Stimulated activated CD8-positive, alpha-beta memory T cell treated with anti-CD3 and anti-CD28 coated beads, Interleukin-15, amount 100 ng/mL, for 4 hours (primary cell): ENCODE measurements at regions not wholly inside any gene's neighbourhood (a gene's known extent, or its start where the extent isn't known, plus 50 kb on each side); places are given as distances from the start of the nearest gene placed in this dataset.
"Not testable (repeated sequence)": the region's sequence is repeated elsewhere in the genome, so short reads cannot be mapped to it uniquely, and the experiment has no call there.

Experiments used
- DNase-seq, 2 donors: peaks; one replicate each; pipeline ENCODE4 v3.0.0-alpha.2; 2020; ENCODE audit warnings: low read depth in 2 of 2

- no peak for DNase-seq
Observed at GRCh38 chr10:6877722-6878392, 297.8 kb upstream of the PRKCQ start.

DNA sequence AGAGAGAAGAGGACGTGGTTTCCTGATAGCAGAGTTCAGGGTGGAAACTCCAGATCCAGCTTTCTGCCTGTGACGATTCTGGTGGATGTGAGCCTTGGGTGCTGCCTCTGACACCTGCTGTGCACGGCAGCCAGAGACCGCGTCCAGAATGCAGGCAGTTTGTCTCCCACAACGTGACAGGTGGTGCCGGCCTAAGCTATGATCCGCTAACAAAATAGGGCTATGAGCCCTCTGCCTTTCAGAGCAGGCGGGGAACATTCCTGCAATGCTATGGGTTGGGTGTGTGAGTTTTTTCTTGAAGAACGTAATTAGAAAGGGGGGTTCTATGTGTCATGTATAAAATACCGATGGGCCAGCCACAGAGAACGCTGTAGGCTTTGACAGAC is 297.3 kb upstream of the PRKCQ start:
- no peak for DNase-seq

GRCh38 chr10:6875269-6875865 is 295.3 kb upstream of the PRKCQ start:
- no peak for DNase-seq

- no peak for DNase-seq
Observed at GRCh38 chr10:6871128-6871527, 291.1 kb upstream of the PRKCQ start.

DNA sequence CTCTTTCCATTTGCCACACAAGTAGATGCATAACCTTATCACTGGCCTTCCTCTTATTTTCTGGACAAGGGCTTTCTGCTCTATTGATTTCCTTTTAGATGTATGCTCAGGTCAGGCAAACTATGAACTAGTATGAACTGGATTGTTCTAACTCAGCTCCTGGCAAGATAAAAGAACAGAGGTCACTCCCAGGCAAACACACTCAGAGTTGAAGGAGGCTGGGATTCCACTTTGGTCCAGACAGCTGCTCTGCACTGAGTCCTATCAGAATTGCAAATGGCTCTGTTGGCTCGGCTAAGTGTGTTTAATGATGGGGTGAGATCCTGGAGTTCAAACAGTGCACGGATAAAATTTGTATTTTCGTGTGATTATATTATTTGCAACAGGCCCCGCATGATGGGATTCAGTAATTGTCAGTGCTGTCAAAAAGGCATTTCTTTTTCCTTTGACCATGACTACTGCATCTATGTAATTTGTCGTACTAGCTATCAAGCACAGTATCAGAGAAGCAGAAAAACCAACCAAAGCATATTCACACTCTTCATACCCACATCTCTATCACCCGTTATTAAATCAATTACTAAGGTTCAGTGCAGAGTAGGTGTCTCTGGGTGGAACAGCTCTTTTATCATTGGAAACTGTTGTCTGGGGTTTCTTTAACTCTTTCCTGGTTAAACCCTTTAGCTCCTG is 288.1 kb upstream of the PRKCQ start:
- DNase-seq = no peak

GRCh38 chr10:6866757-6867156 is 286.7 kb upstream of the PRKCQ start:
- DNase-seq = no peak

GRCh38 chr10:6864142-6864541 is 284.1 kb upstream of the PRKCQ start:
- DNase-seq = no peak

GRCh38 chr10:6863381-6863780 is 283.3 kb upstream of the PRKCQ start:
- DNase-seq = no peak

- no peak for DNase-seq
Observed at GRCh38 chr10:6850452-6850851, 270.4 kb upstream of the PRKCQ start.

DNA sequence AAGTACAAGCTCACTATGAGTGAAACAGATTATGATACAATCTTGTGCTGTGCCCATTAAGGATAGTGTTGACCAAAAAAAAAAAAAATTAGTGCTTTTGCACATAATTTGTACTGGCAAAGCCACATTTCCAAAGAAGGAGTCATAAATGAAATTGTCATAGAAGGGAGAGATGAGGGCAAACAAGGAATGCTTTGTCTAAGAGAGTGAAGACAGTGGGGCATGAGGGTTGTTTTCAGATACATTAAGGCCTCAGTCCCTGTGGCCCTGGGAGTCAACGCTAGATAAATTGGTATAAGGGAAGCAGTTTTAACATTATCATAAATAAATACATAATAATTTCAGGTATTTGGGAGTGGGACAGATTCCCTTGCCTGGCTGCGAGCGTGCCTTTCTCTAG is 267.5 kb upstream of the PRKCQ start:
- no peak for DNase-seq

GRCh38 chr10:6843894-6844650 is 264.0 kb upstream of the PRKCQ start:
- no peak for DNase-seq

- DNase-seq = no peak
Observed at GRCh38 chr10:6843481-6843881, 263.4 kb upstream of the PRKCQ start.

GRCh38 chr10:6842722-6843121 is 262.6 kb upstream of the PRKCQ start:
- DNase-seq = no peak

DNA sequence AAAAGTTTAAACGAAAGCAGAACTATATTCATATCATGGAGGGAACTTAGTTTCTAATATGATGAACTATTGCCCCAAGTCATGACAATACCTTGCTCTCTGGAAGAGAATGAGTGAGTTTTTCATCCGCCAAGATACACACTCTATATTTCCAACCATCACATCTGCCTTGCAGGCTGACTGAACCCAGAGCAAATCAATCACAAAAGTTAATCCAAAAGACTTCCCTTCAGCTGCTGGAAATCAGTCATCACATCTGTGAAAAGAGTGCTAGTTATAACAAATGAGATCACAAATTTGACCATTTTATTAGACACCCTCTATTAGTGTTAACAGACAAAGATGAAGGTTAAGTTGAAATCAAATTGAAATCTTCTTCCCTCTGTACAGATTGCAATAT is 261.7 kb upstream of the PRKCQ start:
- no peak for DNase-seq

DNA sequence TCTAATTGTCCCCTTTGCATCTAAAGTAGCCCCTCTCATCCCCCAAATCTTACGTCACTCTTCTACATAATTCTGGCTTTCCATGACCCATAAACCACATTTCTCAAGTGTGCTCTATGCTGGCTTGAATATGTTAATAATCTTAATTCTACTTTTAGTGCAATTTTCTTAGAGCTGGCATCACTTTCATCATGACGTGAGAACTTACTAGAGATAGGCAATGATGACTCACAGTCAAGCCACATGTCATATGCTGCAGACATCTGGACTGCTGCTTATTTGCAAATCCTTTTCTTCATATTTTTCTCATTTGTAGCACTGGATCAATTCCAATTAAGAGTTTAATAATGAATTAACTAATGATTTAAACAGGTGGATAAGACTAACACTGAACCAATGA is 260.7 kb upstream of the PRKCQ start:
- no peak for DNase-seq

DNA sequence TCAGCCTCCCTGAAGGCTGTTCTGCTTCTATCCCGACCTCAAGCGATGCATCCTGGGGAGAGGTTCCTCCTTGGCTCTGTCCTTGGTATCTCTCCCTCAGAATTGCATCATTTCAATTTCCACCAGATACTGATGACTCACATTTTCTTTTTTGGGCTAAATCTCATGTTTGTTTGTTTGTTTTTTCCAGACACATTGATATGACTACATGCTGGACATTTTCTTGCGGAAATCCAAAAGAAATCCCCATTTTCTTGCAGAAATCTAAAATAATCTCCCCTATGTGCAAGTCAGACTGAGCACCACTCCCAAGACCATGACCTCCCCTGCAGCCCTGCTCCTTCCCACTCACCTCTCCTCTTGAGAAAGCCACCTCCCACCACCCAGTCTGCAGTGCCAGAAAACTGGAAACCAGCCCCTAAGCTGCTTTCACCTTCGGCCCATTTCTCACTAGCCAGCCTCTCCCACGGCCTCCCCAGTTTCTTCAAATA is 260.2 kb upstream of the PRKCQ start:
- DNase-seq = no peak

DNA sequence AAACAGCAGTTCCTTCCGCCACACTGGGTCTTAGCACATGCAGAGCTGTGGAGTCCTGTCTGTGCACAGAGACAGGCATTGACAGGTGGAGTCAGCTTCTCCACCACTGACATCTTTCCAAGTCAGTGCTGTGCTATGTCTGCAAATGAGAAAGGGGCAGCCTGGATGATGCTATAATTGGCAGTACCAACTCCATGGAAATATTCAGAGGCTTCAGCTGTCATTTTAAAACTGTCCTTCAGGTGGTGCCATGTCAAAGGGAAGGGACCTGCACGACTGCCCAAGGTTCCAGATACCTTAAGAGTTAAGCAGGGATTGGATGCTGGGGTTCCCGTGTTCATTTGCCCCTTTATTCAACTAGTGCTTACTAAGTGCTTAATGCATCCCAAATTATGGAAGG is 258.0 kb upstream of the PRKCQ start:
- DNase-seq = no peak

DNA sequence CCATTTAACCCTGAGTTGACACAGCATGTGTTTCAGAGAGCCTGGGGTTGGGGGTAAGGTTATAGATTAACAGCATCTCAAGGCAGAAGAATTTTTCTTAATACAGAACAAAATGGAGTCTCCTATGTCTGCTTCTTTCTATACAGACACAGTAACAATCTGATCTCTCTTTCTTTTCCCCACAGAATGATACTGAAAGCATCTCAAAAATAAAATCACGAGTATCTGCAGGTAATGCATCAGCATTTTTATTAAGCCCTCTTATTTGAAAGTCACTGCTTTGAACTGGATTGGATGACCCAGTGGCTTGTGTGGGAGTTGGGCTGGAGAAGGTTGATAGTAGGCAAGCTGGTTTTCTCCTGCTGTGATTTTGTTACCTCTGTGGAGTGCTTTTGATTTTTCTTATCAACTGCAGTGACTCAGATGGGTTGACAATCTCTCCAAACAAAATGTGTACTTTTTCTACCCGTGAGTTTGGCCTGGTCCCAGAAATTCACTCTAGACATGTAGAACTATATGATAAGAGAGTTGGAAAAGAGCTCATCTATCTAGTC is 253.5 kb upstream of the PRKCQ start:
- DNase-seq = no peak

GRCh38 chr10:6830981-6831380 is 250.9 kb upstream of the PRKCQ start:
- DNase-seq = not testable (repeated sequence)

DNA sequence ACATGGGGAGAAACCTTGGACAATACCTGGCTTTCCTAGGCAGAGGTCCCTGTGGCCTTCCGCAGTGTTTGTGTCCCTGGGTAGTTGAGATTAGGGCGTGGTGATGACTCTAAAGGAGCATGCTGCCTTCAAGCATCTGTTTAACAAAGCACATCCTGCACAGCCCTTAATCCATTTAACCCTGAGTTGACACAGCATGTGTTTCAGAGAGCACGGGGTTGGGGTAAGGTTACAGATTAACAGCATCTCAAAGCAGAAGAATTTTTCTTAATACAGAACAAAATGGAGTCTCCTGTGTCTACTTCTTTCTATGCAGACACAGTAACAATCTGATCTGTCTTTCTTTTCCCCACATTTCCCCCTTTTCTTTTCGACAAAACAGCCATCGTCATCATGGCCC is 244.7 kb upstream of the PRKCQ start:
- not testable (repeated sequence) for DNase-seq

GRCh38 chr10:6823770-6824169 is 243.7 kb upstream of the PRKCQ start:
- DNase-seq = no peak

DNA sequence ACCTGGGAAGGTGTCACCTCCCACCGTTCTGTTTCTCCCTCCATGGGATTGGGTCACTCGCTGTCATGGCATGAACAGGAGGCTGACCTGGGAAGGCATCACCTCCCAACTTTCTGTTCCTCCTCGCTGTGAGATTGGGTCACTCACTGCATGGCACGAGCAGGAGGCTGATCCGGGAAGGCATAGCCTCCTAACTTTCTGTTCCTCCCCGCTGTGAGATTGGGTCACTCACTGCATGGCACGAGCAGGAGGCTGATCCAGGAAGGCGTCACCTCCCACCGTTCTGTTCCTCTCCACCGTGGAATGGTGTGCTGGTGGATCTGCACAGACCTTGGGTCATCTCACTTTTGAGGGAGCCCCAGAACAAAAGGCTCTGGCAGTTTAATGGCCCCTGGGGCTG is 239.2 kb upstream of the PRKCQ start:
- DNase-seq = no peak
